Astrocyte (in vitro differentiated cells and primary cell): ENCODE measurements at regions not wholly inside any gene's neighbourhood (a gene's known extent, or its start where the extent isn't known, plus 50 kb on each side); places are given as distances from the start of the nearest gene placed in this dataset.
A peak's percentile ranks its signal among the peaks of the same experiment; 100 is the strongest.

Experiments
- DNase-seq: peaks from one replicate; pipeline ENCODE4 v3.0.0-alpha.2; 2010; ENCODE audit warnings: low read depth
- FAIRE-seq: peaks from 2 replicates; lab custom pipeline; 2011; peaks lifted over from hg19 to GRCh38; lab: Jason Lieb, UNC
- H2AFZ ChIP-seq: 2 replicates; pipeline ENCODE4 v1.6.0; 2012; ENCODE audit warnings: low read depth, low read length, inconsistent platforms
- H3K27ac ChIP-seq: 2 replicates; pipeline ENCODE4 v1.5.1; 2011; ENCODE audit warnings: low read depth, low read length, inconsistent platforms
- H3K27me3 ChIP-seq: 2 replicates; pipeline ENCODE4 v1.6.0; 2011; ENCODE audit warnings: low read length, inconsistent platforms; ENCODE audit not compliant: insufficient read depth
- H3K36me3 ChIP-seq: 2 replicates; pipeline ENCODE4 v1.5.1; 2011; ENCODE audit warnings: low read length, inconsistent platforms; ENCODE audit not compliant: insufficient read depth
- H3K4me1 ChIP-seq: 2 replicates; pipeline ENCODE4 v1.5.1; 2011; ENCODE audit warnings: low read length, inconsistent platforms; ENCODE audit not compliant: insufficient read depth
- H3K4me2 ChIP-seq: 2 replicates; pipeline ENCODE4 v1.6.0; 2012; ENCODE audit warnings: low read length, inconsistent platforms
- H3K4me3 ChIP-seq: 2 replicates; pipeline ENCODE4 v1.5.1; 2011; ENCODE audit warnings: low read depth, mild to moderate bottlenecking, low read length, inconsistent platforms; ENCODE audit not compliant: insufficient read depth
- H3K79me2 ChIP-seq: 2 replicates; pipeline ENCODE4 v1.6.0; 2012; ENCODE audit warnings: mild to moderate bottlenecking, low read length, inconsistent platforms; ENCODE audit not compliant: insufficient read depth
- H3K9ac ChIP-seq: 2 replicates; pipeline ENCODE4 v1.6.0; 2012; ENCODE audit warnings: mild to moderate bottlenecking, low read length, inconsistent platforms
- H3K9me3 ChIP-seq: 2 replicates; pipeline ENCODE4 v1.5.1; 2012; ENCODE audit warnings: low read depth, mild to moderate bottlenecking, low read length, inconsistent platforms; ENCODE audit not compliant: insufficient read depth
- H4K20me1 ChIP-seq: 2 replicates; pipeline ENCODE4 v1.6.0; 2012; ENCODE audit warnings: low read length, inconsistent platforms; ENCODE audit not compliant: insufficient read depth
- H3K27ac Mint-ChIP-seq: one replicate; pipeline ENCODE4 v1.8.0; 2021; ENCODE audit warnings: mild to moderate bottlenecking, mixed read lengths; ENCODE audit not compliant: unreplicated experiment
- H3K27me3 Mint-ChIP-seq: one replicate; pipeline ENCODE4 v1.8.0; 2021; ENCODE audit warnings: low read depth, mixed read lengths; ENCODE audit not compliant: unreplicated experiment
- H3K36me3 Mint-ChIP-seq: one replicate; pipeline ENCODE4 v1.8.0; 2021; ENCODE audit warnings: low read depth, mixed read lengths; ENCODE audit not compliant: unreplicated experiment
- H3K4me1 Mint-ChIP-seq: one replicate; pipeline ENCODE4 v1.8.0; 2021; ENCODE audit warnings: low read depth, mixed read lengths; ENCODE audit not compliant: unreplicated experiment
- H3K4me3 Mint-ChIP-seq: one replicate; pipeline ENCODE4 v1.8.0; 2021; ENCODE audit warnings: mild to moderate bottlenecking, moderate library complexity, mixed read lengths; ENCODE audit not compliant: unreplicated experiment
- H3K9me3 Mint-ChIP-seq: one replicate; pipeline ENCODE4 v1.8.0; 2021; ENCODE audit warnings: mild to moderate bottlenecking, mixed read lengths; ENCODE audit not compliant: unreplicated experiment
- CTCF ChIP-seq: IDR thresholded peaks from 2 replicates; pipeline ENCODE4 v1.5.1; 2011; ENCODE audit warnings: low read depth, mild to moderate bottlenecking, inconsistent platforms, low read length, moderate library complexity; ENCODE audit not compliant: insufficient read depth
- EZH2 ChIP-seq: IDR thresholded peaks from 2 replicates; pipeline ENCODE4 v1.6.1; 2012; ENCODE audit warnings: mild to moderate bottlenecking, low read length, inconsistent platforms; ENCODE audit not compliant: insufficient read depth

- H3K9me3 ChIP-seq = peaks cover 7% of the 10 kb centered on the region
- H3K4me2 ChIP-seq = no peak overlapping the region
- no peaks in the 10 kb centered on the region for H3K9me3 Mint-ChIP-seq
- H3K27me3 ChIP-seq = peaks cover 17% of the 10 kb centered on the region
- FAIRE-seq (no peak), DNase-seq (no peak)
- no peak overlapping the region for H3K4me3 ChIP-seq
- H3K79me2 ChIP-seq = no peaks in the 10 kb centered on the region
- no peak overlapping the region for H2AFZ ChIP-seq
- peaks cover 33% of the 10 kb centered on the region for H3K4me1 ChIP-seq
- no peaks in the 10 kb centered on the region for H3K36me3 Mint-ChIP-seq
- peaks cover 9% of the 10 kb centered on the region for H3K27me3 Mint-ChIP-seq
- no peak overlapping the region for H3K9ac ChIP-seq
- no peak overlapping the region for H3K27ac ChIP-seq
- H3K27ac Mint-ChIP-seq = no peak overlapping the region
- no peak for TF ChIP-seq EZH2
- TF ChIP-seq CTCF = no peak
- H3K36me3 ChIP-seq = no peaks in the 10 kb centered on the region
- H3K4me3 Mint-ChIP-seq = no peak overlapping the region
- peaks cover 16% of the 10 kb centered on the region for H3K4me1 Mint-ChIP-seq
- peaks cover 8% of the 10 kb centered on the region for H4K20me1 ChIP-seq
These were observed 125.9 kb upstream of the SLC1A4 start for GRCh38 chr2:64863097-64863820.

GRCh38 chr2:64865073-64865830 is 123.9 kb upstream of the SLC1A4 start:
- peaks cover 7% of the 10 kb centered on the region for H3K9me3 ChIP-seq
- no peaks in the 10 kb centered on the region for H3K79me2 ChIP-seq
- peak overlapping the region; percentile 70 for H3K9ac ChIP-seq
- H3K4me3 ChIP-seq = peak overlapping the region; percentile 59
- no peak for DNase-seq
- Mint-ChIP-seq H3K4me1 (peaks cover 7% of the 10 kb centered on the region), H3K4me3 (peak overlapping the region; percentile 78), H3K27me3 (peaks cover 22% of the 10 kb centered on the region), H3K27ac (no peak overlapping the region), H3K36me3 (no peaks in the 10 kb centered on the region), H3K9me3 (no peaks in the 10 kb centered on the region)
- H3K27me3 ChIP-seq = peaks cover 36% of the 10 kb centered on the region
- peak; percentile 58 for TF ChIP-seq CTCF
- TF ChIP-seq EZH2 = no peak
- H3K4me2 ChIP-seq = peak overlapping the region; percentile 95
- no peak overlapping the region for H3K27ac ChIP-seq
- H3K36me3 ChIP-seq = no peaks in the 10 kb centered on the region
- H4K20me1 ChIP-seq = peaks cover 11% of the 10 kb centered on the region
- no peak for FAIRE-seq
- peaks cover 15% of the 10 kb centered on the region for H3K4me1 ChIP-seq
- H2AFZ ChIP-seq = peak overlapping the region; percentile 70
